Uterus (tissue), 3 donors: ENCODE measurements at regions not wholly inside any gene's neighbourhood (a gene's known extent, or its start where the extent isn't known, plus 50 kb on each side); places are given as distances from the start of the nearest gene placed in this dataset.

Experiments
- DNase-seq, 2 donors: peaks; one replicate each; pipeline ENCODE4 v3.0.0-alpha.2; 2019 to 2020
- H3K27ac ChIP-seq, 2 donors: fragments of 200-600 bp; sonication (generic); 1 replicate in 1 of 2; 2 replicates in 1 of 2; pipeline ENCODE4 v1.5.1; 2016 to 2018
- H3K27me3 ChIP-seq, 2 donors: fragments of 200-600 bp; sonication (generic); one replicate each; pipeline ENCODE4 v1.5.1; 2018 to 2019; ENCODE audit warnings: control low read depth in 1 of 2
- H3K36me3 ChIP-seq, 2 donors: fragments of 200-600 bp; sonication (generic); one replicate each; pipeline ENCODE4 v1.5.1; 2019; ENCODE audit warnings: control low read depth in 1 of 2
- H3K4me1 ChIP-seq, 2 donors: fragments of 200-600 bp; sonication (generic); one replicate each; pipeline ENCODE4 v1.5.1; 2018 to 2019; ENCODE audit warnings: control low read depth in 1 of 2
- H3K4me3 ChIP-seq, 2 donors: fragments of 200-600 bp; sonication (generic); 1 replicate in 1 of 2; 2 replicates in 1 of 2; pipeline ENCODE4 v1.5.1; 2018 to 2019; ENCODE audit warnings: mild to moderate bottlenecking in 1 of 2
- H3K9me3 ChIP-seq, 2 donors: fragments of 200-600 bp; sonication (generic); one replicate each; pipeline ENCODE4 v1.5.1; 2019; ENCODE audit warnings: control low read depth in 1 of 2
- POLR2A ChIP-seq, 2 donors: fragments of 450-650 bp; IDR thresholded peaks; one replicate each; pipeline ENCODE4 v1.6.1; 2016; ENCODE audit warnings: antibody characterized with exemption in 2 of 2, mild to moderate bottlenecking in 1 of 2, moderate library complexity in 1 of 2
- intact Hi-C: fragments of 100-400 bp; cut with DNase I; formaldehyde crosslinking; loops from one replicate; pipeline ENCODE4 v1.15.1; 2023; ENCODE audit warnings: low total_unique reads
- TF ChIP-seq, protein P1 (sequence below), 4 experiments: fragments of 200-600 bp in 2 of 4; fragments of 450-650 bp in 2 of 4; sonication (generic) in 2 of 4; IDR thresholded peaks; one replicate each; pipeline ENCODE4 v1.5.1; 2016 to 2019; ENCODE audit warnings: antibody characterized with exemption in 4 of 4, mild to moderate bottlenecking in 2 of 4, moderate library complexity in 1 of 4
- donor health status: DM: yes; HTN: yes; CAD: no.

DNA sequence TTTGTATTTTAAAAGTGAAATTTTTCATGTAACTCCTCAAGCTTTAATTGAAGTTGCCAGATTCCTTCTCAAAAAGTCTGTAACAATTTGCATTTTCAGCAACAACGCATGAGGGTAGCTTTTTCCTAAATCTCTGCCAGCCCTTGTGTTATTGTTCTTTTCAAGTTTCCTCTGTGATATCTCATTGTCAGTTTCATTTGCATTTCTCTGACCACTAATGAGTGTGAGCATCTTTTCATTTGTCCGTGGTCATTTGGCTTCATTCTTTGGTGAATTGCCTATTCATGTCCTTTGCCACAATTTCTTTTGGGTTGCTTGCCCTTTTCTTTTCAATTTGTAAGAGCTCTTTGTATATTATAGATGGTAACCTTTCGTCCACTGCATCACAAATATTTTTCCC lies 68.0 kb upstream of the NKD1 start:
- Histone ChIP-seq H3K27ac (no peak overlapping the region), H3K9me3 (peaks cover 0 to 4% of the 10 kb centered on the region in 2 donors), H3K4me1 (no peaks in the 10 kb centered on the region), H3K36me3 (no peaks in the 10 kb centered on the region), H3K4me3 (no peak overlapping the region), H3K27me3 (no peaks in the 10 kb centered on the region)
- TF ChIP-seq, protein P1, sequence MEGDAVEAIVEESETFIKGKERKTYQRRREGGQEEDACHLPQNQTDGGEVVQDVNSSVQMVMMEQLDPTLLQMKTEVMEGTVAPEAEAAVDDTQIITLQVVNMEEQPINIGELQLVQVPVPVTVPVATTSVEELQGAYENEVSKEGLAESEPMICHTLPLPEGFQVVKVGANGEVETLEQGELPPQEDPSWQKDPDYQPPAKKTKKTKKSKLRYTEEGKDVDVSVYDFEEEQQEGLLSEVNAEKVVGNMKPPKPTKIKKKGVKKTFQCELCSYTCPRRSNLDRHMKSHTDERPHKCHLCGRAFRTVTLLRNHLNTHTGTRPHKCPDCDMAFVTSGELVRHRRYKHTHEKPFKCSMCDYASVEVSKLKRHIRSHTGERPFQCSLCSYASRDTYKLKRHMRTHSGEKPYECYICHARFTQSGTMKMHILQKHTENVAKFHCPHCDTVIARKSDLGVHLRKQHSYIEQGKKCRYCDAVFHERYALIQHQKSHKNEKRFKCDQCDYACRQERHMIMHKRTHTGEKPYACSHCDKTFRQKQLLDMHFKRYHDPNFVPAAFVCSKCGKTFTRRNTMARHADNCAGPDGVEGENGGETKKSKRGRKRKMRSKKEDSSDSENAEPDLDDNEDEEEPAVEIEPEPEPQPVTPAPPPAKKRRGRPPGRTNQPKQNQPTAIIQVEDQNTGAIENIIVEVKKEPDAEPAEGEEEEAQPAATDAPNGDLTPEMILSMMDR (IDR thresholded peaks at IDR 0.05) = no peak
- TF ChIP-seq POLR2A (IDR thresholded peaks at IDR 0.05) = no peak
- intact Hi-C loops = no loop called here
- DNase-seq = no peak

GRCh38 chr16:50479771-50480170 lies 68.4 kb upstream of the NKD1 start:
- no peak for DNase-seq
- no peak overlapping the region for H3K4me3 ChIP-seq
- TF ChIP-seq POLR2A (IDR thresholded peaks at IDR 0.05) = no peak
- TF ChIP-seq, protein P1 (IDR thresholded peaks at IDR 0.05) = no peak
- H3K9me3 ChIP-seq = peaks cover 0 to 3% of the 10 kb centered on the region in 2 donors
- H3K4me1 ChIP-seq = no peaks in the 10 kb centered on the region
- intact Hi-C loops = no loop called here
- H3K27me3 ChIP-seq = no peaks in the 10 kb centered on the region
- no peaks in the 10 kb centered on the region for H3K36me3 ChIP-seq
- no peak overlapping the region for H3K27ac ChIP-seq

GRCh38 chr16:50478773-50479149 lies 69.4 kb upstream of the NKD1 start:
- Histone ChIP-seq H3K4me3 (no peak overlapping the region), H3K4me1 (no peaks in the 10 kb centered on the region), H3K27ac (no peak overlapping the region), H3K36me3 (no peaks in the 10 kb centered on the region), H3K27me3 (no peaks in the 10 kb centered on the region), H3K9me3 (no peaks in the 10 kb centered on the region)
- TF ChIP-seq, protein P1 (IDR thresholded peaks at IDR 0.05) = no peak
- no peak for TF ChIP-seq POLR2A (IDR thresholded peaks at IDR 0.05)
- intact Hi-C loops = no loop called here
- DNase-seq = no peak

- no peak for DNase-seq
- no peak for TF ChIP-seq POLR2A (IDR thresholded peaks at IDR 0.05)
- TF ChIP-seq, protein P1 (IDR thresholded peaks at IDR 0.05) = no peak
- H3K4me3 ChIP-seq = no peak overlapping the region
- no peaks in the 10 kb centered on the region for H3K36me3 ChIP-seq
- intact Hi-C loops = no loop called here
- H3K27ac ChIP-seq = no peak overlapping the region
- H3K4me1 ChIP-seq = no peaks in the 10 kb centered on the region
- H3K27me3 ChIP-seq = no peaks in the 10 kb centered on the region
- no peaks in the 10 kb centered on the region for H3K9me3 ChIP-seq
Measured at GRCh38 chr16:50478075-50478772, 70.0 kb upstream of the NKD1 start.

- no peaks in the 10 kb centered on the region for H3K36me3 ChIP-seq
- no peak overlapping the region for H3K27ac ChIP-seq
- intact Hi-C loops = no loop called here
- no peak overlapping the region for H3K4me3 ChIP-seq
- no peaks in the 10 kb centered on the region for H3K4me1 ChIP-seq
- H3K9me3 ChIP-seq = no peaks in the 10 kb centered on the region
- no peaks in the 10 kb centered on the region for H3K27me3 ChIP-seq
- TF ChIP-seq, protein P1 (IDR thresholded peaks at IDR 0.05) = no peak
- TF ChIP-seq POLR2A (IDR thresholded peaks at IDR 0.05) = no peak
- no peak for DNase-seq
Measured at GRCh38 chr16:50476486-50477255, 71.5 kb upstream of the NKD1 start.
